GM12892 (cell line): ENCODE measurements at regions not wholly inside any gene's neighbourhood (a gene's known extent, or its start where the extent isn't known, plus 50 kb on each side); places are given as distances from the start of the nearest gene placed in this dataset.

Experiments
- POLR2A ChIP-seq: IDR thresholded peaks from 2 replicates; pipeline ENCODE4 v1.6.1; 2011; ENCODE audit warnings: low read depth, low read length, control low read depth
- POLR2AphosphoS5 ChIP-seq: IDR thresholded peaks from 2 replicates; pipeline ENCODE4 v1.6.1; 2011; ENCODE audit warnings: low read depth, low read length, control low read depth
- TAF1 ChIP-seq: IDR thresholded peaks from 2 replicates; pipeline ENCODE4 v1.6.1; 2011; ENCODE audit warnings: low read depth, mild to moderate bottlenecking, control low read depth, low read length, borderline replicate concordance

DNA sequence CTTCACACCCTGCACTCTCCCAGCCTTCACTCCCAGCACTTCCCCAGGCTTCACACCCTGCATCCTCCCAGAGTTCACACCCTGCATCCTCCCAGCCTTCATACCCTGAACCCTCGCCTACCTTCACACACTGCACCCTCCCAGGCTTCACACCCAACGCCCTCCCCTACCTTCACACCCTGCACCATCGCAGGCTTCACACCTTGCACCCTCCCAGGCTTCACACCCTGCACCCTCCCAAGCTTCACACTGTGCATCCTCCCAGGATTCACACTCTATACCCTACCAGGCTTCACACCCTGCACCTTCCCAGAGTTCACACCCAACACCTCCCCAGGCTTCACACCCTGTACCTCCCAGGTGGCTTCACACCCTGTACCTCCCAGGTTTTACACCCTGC is 448.7 kb upstream of the MYT1L start:
- TF ChIP-seq POLR2A (no peak), TAF1 (no peak), POLR2AphosphoS5 (no peak)
